ENCODE measurements at regions not wholly inside any gene's neighbourhood (a gene's known extent, or its start where the extent isn't known, plus 50 kb on each side); places are given as distances from the start of the nearest gene placed in this dataset.

DNA sequence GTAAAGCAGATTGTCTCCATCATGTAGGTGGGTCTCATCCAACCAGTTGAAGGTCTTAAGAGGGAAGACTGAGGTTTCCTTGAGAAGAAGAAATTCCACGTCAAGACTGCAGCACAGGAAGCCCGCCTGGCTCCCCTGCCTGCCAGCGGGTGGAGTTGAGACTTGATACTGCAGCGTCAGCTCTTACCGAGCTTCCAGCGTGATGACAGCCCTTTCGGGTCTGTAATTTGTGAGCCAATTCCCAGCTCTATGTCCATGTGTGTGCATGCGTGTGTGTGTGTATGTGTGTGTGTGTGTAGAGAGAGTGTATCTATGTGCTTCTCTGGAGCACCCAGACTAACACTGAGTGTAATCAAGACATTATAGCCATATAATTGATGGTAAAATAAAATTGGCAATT is 379.7 kb upstream of the IRX2 start:
- Histone ChIP-seq H3K9ac (ENCODE audit: insufficient read depth in 1 of 2, low read depth in 2 of 2, low read length in 2 of 2) (no peak overlapping the region), H3K4me2 (ENCODE audit: insufficient read depth, low read length) (no peak overlapping the region), H3K9me3 (replicated peaks; ENCODE audit: control insufficient read depth, insufficient read depth, low read depth, low read length) (no peaks in the 10 kb centered on the region), H3K4me1 (replicated peaks in 1 of 2; ENCODE audit: control insufficient read depth in 2 of 2, insufficient read depth in 2 of 2, low read length in 2 of 2) (no peaks in the 10 kb centered on the region), H3K9me1 (ENCODE audit: control insufficient read depth, insufficient read depth, low read length) (no peaks in the 10 kb centered on the region), H3K27ac (ENCODE audit: extremely low read depth, low read depth, low read length) (no peak overlapping the region), H3K79me2 (ENCODE audit: control insufficient read depth, insufficient read depth, low read length) (no peaks in the 10 kb centered on the region), H4K20me1 (replicated peaks; ENCODE audit: control insufficient read depth, insufficient read depth, low read length) (no peaks in the 10 kb centered on the region), H3K36me3 (ENCODE audit: control insufficient read depth, insufficient read depth, low read length) (no peaks in the 10 kb centered on the region), H2AFZ (ENCODE audit: low read depth, low read length) (no peak overlapping the region), H3K4me3 (no peak overlapping the region), H3K27me3 (ENCODE audit: control insufficient read depth in 2 of 2, insufficient read depth in 2 of 2, low read length in 2 of 2) (peaks cover 7 to 23% of the 10 kb centered on the region in 2 experiments; a peak in 3 of 5 replicates)
- DNase-seq (ENCODE audit: extremely low read depth in 1 of 4, low spot score in 3 of 4) (no peak), ATAC-seq (no peak), FAIRE-seq (no peak)
- in situ Hi-C loops (cut with MboI): no loop called here
- no TSS peak for BruUV-seq (replicated peaks)
- ChIA-PET CTCF (ENCODE audit: low intra/inter-chr PET ratio) (no interaction called here), POLR2A (no interaction called here)
- WGBS (ENCODE audit: insufficient coverage, low coverage, missing lambda C conversion rate): 2% methylated on average over 8 of the region's 8 CpGs
- TF ChIP-seq ZNF551 (CRISPR knock-in tag; IDR thresholded peaks at IDR 0.05): no peak
- TF ChIP-seq ZNF316 (IDR thresholded peaks at IDR 0.05): 0 out of 2 replicates have a peak, but pooled peaks have one; percentile 6
- no peak for TF ChIP-seq KLF13 (tag; IDR thresholded peaks at IDR 0.05; ENCODE audit: borderline replicate concordance, low read depth)
- intact Hi-C loops (cut with micrococcal nuclease): no loop called here

DNA sequence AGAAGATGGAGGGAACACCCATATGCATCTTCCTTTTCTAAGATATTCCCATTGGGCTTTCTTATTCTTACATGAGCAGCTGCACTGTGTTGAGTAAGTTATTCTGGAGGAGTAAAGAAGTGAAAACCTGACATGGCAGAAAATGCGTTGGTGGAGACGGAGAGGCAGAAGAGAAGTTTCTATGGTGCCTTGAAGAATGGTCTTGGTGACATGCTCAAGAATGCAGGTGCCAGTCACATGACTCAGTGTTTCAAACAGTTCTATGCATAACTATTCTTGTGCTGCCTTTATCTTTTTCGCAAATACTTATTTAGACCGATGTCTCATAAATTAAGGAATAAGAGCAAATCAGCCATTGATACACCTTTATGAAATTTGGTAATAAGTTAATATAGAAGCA is 377.8 kb upstream of the IRX2 start:
- H3K27ac ChIP-seq (ENCODE audit: extremely low read depth, low read depth, low read length): no peak overlapping the region
- no TSS peak for BruUV-seq (replicated peaks)
- H3K79me2 ChIP-seq (ENCODE audit: control insufficient read depth, insufficient read depth, low read length): no peaks in the 10 kb centered on the region
- FAIRE-seq (no peak), ATAC-seq (no peak), DNase-seq (ENCODE audit: extremely low read depth in 1 of 4, low spot score in 3 of 4) (no peak)
- ChIA-PET POLR2A (no interaction called here), CTCF (ENCODE audit: low intra/inter-chr PET ratio) (no interaction called here)
- intact Hi-C loops (cut with micrococcal nuclease) (no loop called here), in situ Hi-C loops (cut with MboI) (no loop called here)
- H3K4me2 ChIP-seq (ENCODE audit: insufficient read depth, low read length): no peak overlapping the region
- H3K9me1 ChIP-seq (ENCODE audit: control insufficient read depth, insufficient read depth, low read length): no peaks in the 10 kb centered on the region
- H3K27me3 ChIP-seq (ENCODE audit: control insufficient read depth in 2 of 2, insufficient read depth in 2 of 2, low read length in 2 of 2): peaks cover 5 to 23% of the 10 kb centered on the region in 2 experiments; a peak in 3 of 5 replicates
- no peaks in the 10 kb centered on the region for H3K4me1 ChIP-seq (replicated peaks in 1 of 2; ENCODE audit: control insufficient read depth in 2 of 2, insufficient read depth in 2 of 2, low read length in 2 of 2)
- no peak overlapping the region for H2AFZ ChIP-seq (ENCODE audit: low read depth, low read length)
- no peaks in the 10 kb centered on the region for H3K9me3 ChIP-seq (replicated peaks; ENCODE audit: control insufficient read depth, insufficient read depth, low read depth, low read length)
- WGBS (ENCODE audit: insufficient coverage, low coverage, missing lambda C conversion rate): 0% methylated on average over 4 of the region's 4 CpGs
- no peak overlapping the region for H3K9ac ChIP-seq (ENCODE audit: insufficient read depth in 1 of 2, low read depth in 2 of 2, low read length in 2 of 2)
- no peaks in the 10 kb centered on the region for H4K20me1 ChIP-seq (replicated peaks; ENCODE audit: control insufficient read depth, insufficient read depth, low read length)
- H3K4me3 ChIP-seq: no peak overlapping the region
- H3K36me3 ChIP-seq (ENCODE audit: control insufficient read depth, insufficient read depth, low read length): no peaks in the 10 kb centered on the region
- TF ChIP-seq TFE3 (CRISPR knock-in tag; IDR thresholded peaks at IDR 0.05) (peak; percentile 57), ZSCAN29 (IDR thresholded peaks at IDR 0.05) (no peak), HNRNPL (IDR thresholded peaks at IDR 0.05; ENCODE audit: low read depth, low read length) (no peak), ETV5 (CRISPR knock-in tag; IDR thresholded peaks at IDR 0.05; ENCODE audit: low read depth) (no peak), AFF1 (IDR thresholded peaks at IDR 0.05; ENCODE audit: low read depth in 1 of 2, partially characterized antibody in 2 of 2) (no peak), ZNF316 (IDR thresholded peaks at IDR 0.05) (peak; percentile 11; the same call in 1 of the 2 replicates), HMG20B (CRISPR knock-in tag; IDR thresholded peaks at IDR 0.05) (no peak)
- TF ChIP-seq, protein P1, sequence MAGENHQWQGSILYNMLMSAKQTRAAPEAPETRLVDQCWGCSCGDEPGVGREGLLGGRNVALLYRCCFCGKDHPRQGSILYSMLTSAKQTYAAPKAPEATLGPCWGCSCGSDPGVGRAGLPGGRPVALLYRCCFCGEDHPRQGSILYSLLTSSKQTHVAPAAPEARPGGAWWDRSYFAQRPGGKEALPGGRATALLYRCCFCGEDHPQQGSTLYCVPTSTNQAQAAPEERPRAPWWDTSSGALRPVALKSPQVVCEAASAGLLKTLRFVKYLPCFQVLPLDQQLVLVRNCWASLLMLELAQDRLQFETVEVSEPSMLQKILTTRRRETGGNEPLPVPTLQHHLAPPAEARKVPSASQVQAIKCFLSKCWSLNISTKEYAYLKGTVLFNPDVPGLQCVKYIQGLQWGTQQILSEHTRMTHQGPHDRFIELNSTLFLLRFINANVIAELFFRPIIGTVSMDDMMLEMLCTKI (IDR thresholded peaks at IDR 0.05; ENCODE audit: partially characterized antibody): no peak
